Stimulated activated CD4-positive, alpha-beta T cell treated with anti-CD3 and anti-CD28 coated beads, Interleukin-2, amount 100 ng/mL, for 48 hours (primary cell): ENCODE measurements at regions not wholly inside any gene's neighbourhood (a gene's known extent, or its start where the extent isn't known, plus 50 kb on each side); places are given as distances from the start of the nearest gene placed in this dataset.
"Not testable (repeated sequence)": the region's sequence is repeated elsewhere in the genome, so short reads cannot be mapped to it uniquely, and the experiment has no call there.

ENCODE experiments used
- DNase-seq, 2 donors: peaks; one replicate each; pipeline ENCODE4 v3.0.0-alpha.2; 2020

DNA sequence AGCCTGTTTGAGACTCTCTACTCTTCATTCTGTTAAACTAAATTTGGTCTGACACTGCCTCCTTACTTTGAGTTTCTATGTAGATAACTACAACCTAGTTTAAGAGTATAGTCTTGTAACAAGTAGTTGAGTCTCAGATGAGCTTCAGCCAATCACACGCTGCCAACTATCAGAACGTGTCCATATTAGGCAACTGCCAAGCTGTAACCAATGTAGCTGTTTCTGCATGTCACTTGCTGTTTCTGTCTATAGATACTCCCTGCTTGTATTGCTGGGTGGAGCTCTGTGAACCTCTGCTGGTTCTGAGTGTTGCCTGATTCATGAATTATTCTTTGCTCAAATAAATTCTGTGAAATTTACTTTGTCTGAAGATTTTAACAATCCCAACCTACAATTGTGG, 452.6 kb upstream of the NR5A2 start:
- DNase-seq, result no peak

DNA sequence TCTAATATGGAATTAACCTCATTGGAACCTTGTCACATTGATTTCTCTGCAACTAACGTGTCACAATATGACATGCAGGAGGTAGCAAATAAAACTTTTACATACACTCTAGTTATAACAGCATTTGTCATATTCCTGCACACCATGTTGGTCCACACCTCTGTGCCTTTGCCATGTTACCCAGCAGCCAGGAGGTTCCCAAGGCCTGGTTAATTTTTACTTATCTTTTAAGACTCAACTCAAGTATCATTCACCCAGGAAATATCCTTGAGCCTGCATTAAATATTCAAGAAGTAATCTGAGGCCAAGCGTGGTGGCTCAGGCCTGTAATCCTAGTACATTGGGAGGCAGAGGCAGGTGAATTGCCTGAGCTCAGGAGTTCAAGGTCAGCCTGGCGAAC, 447.2 kb upstream of the NR5A2 start:
- no peak for DNase-seq

- no peak for DNase-seq
Measured at GRCh38 chr1:199585392-199585791, 442.1 kb upstream of the NR5A2 start.

DNA sequence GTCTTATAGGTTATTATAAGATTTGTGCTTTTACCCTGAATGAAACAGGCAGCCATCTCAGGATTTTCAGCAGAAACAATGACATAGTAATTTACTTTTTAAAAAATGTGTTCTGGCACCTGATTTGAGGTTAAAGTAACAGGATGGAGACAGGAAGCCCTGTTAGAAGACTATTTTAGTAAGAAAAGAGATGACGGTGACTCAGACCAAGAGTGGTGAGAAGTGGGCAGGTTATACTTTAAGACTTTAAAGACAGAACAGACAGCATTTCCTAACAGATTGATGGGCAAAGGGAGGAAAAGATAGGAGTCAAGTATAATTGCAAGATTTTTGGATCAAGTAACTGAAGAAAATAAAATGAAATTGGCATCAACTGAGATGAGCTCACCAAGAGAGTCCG, 436.8 kb upstream of the NR5A2 start:
- no peak for DNase-seq

GRCh38 chr1:199591468-199591867, 436.0 kb upstream of the NR5A2 start:
- no peak for DNase-seq

DNA sequence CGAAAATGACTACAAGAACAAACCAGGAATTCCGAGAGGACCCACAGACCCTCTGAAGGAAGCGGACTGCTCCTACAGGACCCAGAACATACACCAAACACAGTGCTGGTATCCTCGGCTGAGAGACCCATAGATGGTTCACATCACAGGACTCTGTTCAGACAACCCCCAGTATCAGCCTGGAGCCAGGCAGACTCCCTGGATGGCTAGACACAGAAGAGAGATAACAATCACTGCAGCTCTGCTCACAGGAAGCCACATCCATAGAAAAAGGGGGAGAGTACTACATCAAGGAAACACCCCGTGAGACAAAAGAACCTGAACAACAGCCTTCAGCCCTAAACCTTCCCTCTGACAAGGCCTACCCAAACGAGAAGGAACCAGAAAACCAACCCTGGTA, 434.0 kb upstream of the NR5A2 start:
- no peak for DNase-seq

- not testable (repeated sequence) for DNase-seq
Measured at GRCh38 chr1:199596448-199596847, 431.1 kb upstream of the NR5A2 start.

GRCh38 chr1:199597152-199597551, 430.4 kb upstream of the NR5A2 start:
- no peak for DNase-seq

- DNase-seq, result no peak
Measured at GRCh38 chr1:199608414-199608813, 419.1 kb upstream of the NR5A2 start.

- DNase-seq, result no peak
Measured at GRCh38 chr1:199612976-199613774, 414.3 kb upstream of the NR5A2 start.

DNA sequence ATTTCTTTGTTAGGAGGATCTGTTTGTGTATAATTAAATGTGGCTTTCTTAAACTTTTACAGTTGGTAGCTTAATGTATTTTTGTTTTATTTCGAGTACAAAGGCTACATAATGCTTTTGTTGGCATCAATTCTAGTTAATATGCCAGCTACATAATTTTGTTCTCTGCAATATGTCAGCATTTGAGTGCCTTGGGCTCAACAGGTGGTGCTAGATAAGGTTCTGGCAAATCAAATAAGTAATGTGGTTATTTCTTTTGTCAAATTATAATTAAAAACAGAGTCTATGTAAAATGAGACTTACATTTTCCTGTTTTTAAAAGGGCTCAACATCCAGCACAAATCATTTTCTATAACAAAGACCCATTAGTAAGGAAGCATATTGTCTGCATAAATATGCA, 410.6 kb upstream of the NR5A2 start:
- no peak for DNase-seq

DNA sequence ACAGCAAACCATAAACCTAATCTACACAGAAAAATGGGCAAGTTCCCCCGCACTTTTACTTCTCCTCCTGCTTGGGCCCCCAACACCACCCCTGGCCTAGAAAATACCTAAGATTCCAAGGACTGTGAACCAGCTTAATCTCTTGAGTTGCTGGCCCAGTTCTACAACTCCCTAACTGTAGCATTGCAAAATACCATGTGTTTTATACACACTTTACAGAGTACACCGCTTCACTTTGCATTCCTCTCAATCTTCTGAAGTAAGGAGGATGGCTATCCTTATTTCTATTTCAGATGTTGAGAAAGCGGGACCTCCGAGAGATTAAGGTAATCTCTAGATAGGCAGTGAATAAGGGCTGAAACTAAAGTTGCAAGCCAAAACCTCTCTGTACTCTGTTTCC, 408.3 kb upstream of the NR5A2 start:
- no peak for DNase-seq

- not testable (repeated sequence) for DNase-seq
Measured at GRCh38 chr1:199626228-199626627, 401.3 kb upstream of the NR5A2 start.

- DNase-seq, result no peak
Measured at GRCh38 chr1:199629624-199630023, 397.9 kb upstream of the NR5A2 start.

DNA sequence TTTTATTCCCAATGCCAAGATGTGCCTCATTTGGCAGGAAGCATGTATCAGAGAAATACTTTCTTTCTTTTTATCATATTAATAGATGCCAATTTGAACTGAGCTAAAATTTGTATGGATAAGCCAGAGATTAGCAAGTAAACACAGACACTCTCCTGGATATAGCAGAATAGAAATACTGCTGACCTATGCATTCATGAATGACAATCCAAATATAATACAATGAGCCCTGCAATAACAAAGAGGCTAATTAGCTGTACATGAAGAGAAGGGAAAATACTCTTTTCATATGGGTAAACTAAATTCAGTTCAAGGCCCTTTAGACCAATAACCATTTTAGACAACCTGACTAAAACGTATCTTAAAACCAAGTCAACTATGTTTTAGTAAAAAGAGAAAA, 388.1 kb upstream of the NR5A2 start:
- no peak for DNase-seq

- no peak for DNase-seq
Measured at GRCh38 chr1:199641531-199641930, 386.0 kb upstream of the NR5A2 start.

DNA sequence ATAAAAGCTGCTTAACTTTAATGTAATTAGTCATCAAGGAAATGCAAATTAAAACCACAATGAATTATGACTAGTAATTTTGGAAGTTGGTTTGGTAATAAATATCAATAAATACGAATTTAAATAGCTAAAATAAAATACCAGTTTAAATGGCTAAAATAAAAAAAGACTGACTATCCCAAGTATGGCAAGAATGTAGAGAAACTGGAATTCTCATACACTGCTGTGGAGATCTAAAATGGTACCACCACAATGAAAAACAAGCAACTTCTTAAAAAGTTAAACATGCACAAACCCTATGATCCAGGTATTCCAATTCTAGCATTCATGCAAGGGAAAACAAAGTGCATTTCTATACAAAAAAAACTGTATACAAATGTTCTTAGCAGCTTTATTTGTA, 382.6 kb upstream of the NR5A2 start:
- DNase-seq, result no peak

DNA sequence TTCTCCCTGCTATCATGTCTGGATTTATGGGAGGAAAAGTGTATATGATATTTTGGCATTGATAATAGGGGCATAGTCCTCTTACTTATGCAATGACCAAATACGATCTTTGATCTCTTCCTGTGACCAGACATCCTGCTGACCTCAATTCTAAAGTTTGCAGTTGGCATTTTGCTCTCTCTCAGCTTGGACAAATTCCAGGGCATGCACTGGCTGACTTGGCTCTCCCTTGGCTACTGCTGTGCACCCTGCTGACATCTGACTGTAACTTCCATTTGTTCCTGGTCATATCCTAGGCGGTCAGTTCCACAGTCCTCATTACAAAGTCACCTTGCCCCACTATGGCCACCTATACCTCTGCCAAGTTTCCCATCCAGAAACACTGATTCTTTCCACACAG, 380.7 kb upstream of the NR5A2 start:
- no peak for DNase-seq

DNA sequence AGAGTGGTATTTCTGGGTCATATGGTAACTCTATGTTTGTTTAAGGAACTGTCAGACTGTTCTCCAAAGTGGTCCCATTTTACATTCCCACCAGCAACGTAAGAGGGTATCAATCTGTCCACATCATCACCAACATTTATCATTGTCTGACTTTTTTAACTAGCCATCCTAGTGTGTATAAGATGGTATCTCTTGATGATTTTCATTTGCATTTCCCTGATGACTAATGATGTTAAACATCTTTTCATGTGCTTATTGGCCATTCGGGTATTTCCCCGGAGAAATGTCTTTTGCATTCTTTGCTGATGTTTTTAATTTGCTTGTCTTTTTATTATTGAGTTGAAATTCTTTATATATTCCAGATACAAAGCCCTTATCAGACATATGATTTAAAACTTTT, 370.1 kb upstream of the NR5A2 start:
- no peak for DNase-seq

GRCh38 chr1:199660071-199660470, 367.4 kb upstream of the NR5A2 start:
- DNase-seq, result no peak

- DNase-seq, result no peak
Measured at GRCh38 chr1:199665371-199665770, 362.1 kb upstream of the NR5A2 start.

- no peak for DNase-seq
Measured at GRCh38 chr1:199667089-199667488, 360.4 kb upstream of the NR5A2 start.

DNA sequence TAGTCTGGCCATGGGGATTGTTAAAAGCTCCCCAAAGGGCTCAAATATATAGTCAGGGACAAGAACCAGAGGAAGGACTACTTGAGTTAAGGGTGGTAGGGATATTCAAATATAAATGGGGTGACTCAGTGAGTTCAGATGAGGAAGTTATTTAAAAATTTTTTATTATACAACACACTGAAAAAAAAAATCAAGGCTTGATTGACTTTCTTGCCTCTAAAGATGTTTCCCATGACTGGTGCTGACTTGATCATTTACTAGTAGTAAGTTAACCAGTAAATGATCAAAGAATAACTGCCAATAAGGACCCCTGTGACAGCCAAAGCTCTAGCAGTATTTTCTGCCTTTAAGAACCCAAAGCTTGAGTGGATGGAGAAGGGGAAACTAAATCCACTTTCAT, 357.6 kb upstream of the NR5A2 start:
- no peak for DNase-seq

DNA sequence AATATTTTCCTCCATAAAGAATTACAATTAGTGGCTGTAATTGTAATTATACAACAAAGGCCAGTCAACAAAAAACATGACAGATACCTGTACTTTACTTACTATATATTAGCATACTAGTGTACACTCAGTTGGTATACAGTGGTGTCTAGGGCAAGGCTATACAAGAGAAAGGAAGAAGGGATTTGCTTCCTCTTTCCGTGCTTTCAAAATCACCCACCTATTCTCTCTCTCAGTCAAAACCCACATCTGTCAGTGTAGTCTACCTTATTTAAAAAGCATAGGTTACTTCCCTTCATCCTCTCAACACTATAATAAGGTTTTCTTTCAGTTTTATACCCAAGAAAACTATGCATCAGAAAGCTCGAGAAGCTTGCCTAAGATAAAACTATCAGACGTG, 355.8 kb upstream of the NR5A2 start:
- DNase-seq, result no peak

GRCh38 chr1:199675937-199676336, 351.6 kb upstream of the NR5A2 start:
- no peak for DNase-seq
